Caco-2 (cell line): ENCODE measurements at regions not wholly inside any gene's neighbourhood (a gene's known extent, or its start where the extent isn't known, plus 50 kb on each side); places are given as distances from the start of the nearest gene placed in this dataset.

Experiments used
- BruUV-seq: library from RNA; stranded (reverse); fragments of 400-500 nt; replicated peaks from 2 replicates; lab custom pipeline; 2021; lab: Mats Ljungman, UMichigan
- CTCF ChIA-PET: fragments of 300-600 bp; sonication (Branson Sonifier 250); formaldehyde crosslinking; loops from one replicate; lab custom pipeline; 2022; ENCODE audit warnings: antibody characterized with exemption; lab: Charles Lee
- POLR2A ChIA-PET: fragments of 300-600 bp; sonication (Branson Sonifier 250); formaldehyde crosslinking; loops from one replicate; lab custom pipeline; 2022; ENCODE audit warnings: antibody characterized with exemption; lab: Charles Lee
- DNase-seq, 2 experiments: peaks; one replicate each; pipeline versions ENCODE4 v3.0.0 to v3.0.0-alpha.2; 2020 to 2022
- H3K27me3 ChIP-seq: replicated peaks from 2 replicates; pipeline ENCODE4 v1.6.0; 2011; ENCODE audit warnings: low read length; ENCODE audit not compliant: control insufficient read depth, insufficient read depth
- H3K36me3 ChIP-seq: 2 replicates; pipeline ENCODE4 v1.5.1; 2011; ENCODE audit warnings: low read length; ENCODE audit not compliant: control insufficient read depth, insufficient read depth
- H3K4me1 ChIP-seq: fragments of 250-450 bp; sonication (Bioruptor Pico); 2 replicates; pipeline ENCODE4 v1.5.1; 2020; ENCODE audit warnings: mild to moderate bottlenecking
- H3K4me3 ChIP-seq: 2 replicates; pipeline ENCODE4 v1.5.1; 2011; ENCODE audit warnings: low read depth, mild to moderate bottlenecking, control low read depth, low read length
- H3K9me3 ChIP-seq: fragments of 250-450 bp; sonication (Bioruptor Pico); 2 replicates; pipeline ENCODE4 v1.5.1; 2020; ENCODE audit warnings: mild to moderate bottlenecking, moderate library complexity
- H3K27ac Mint-ChIP-seq: one replicate; pipeline ENCODE4 v1.8.0; 2022; ENCODE audit warnings: mixed read lengths; ENCODE audit not compliant: unreplicated experiment
- H3K27me3 Mint-ChIP-seq: one replicate; pipeline ENCODE4 v1.8.0; 2022; ENCODE audit warnings: mixed read lengths; ENCODE audit not compliant: insufficient read depth, unreplicated experiment
- H3K36me3 Mint-ChIP-seq: one replicate; pipeline ENCODE4 v1.8.0; 2022; ENCODE audit warnings: mild to moderate bottlenecking, mixed read lengths; ENCODE audit not compliant: insufficient read depth, unreplicated experiment
- H3K4me1 Mint-ChIP-seq: one replicate; pipeline ENCODE4 v1.8.0; 2022; ENCODE audit warnings: low read depth, mixed read lengths; ENCODE audit not compliant: unreplicated experiment
- H3K4me3 Mint-ChIP-seq: one replicate; pipeline ENCODE4 v1.8.0; 2022; ENCODE audit warnings: mild to moderate bottlenecking, moderate library complexity, mixed read lengths; ENCODE audit not compliant: unreplicated experiment
- H3K9me3 Mint-ChIP-seq: one replicate; pipeline ENCODE4 v1.8.0; 2022; ENCODE audit warnings: mixed read lengths; ENCODE audit not compliant: unreplicated experiment
- CTCF ChIP-seq, 2 experiments: fragments of 200-600 bp in 1 of 2; IDR thresholded peaks; 1 replicate in 1 of 2; 2 replicates in 1 of 2; pipeline versions ENCODE4 v1.5.1 to v1.8.0; 2011 to 2022; ENCODE audit warnings: antibody characterized with exemption in 1 of 2, control low read depth in 1 of 2, inconsistent platforms in 1 of 2, low read depth in 1 of 2, low read length in 1 of 2, mild to moderate bottlenecking in 1 of 2, moderate library complexity in 1 of 2; ENCODE audit not compliant: insufficient read depth in 1 of 2, severe bottlenecking in 1 of 2, unreplicated experiment in 1 of 2
- intact Hi-C: fragments of 100-400 bp; cut with micrococcal nuclease; formaldehyde crosslinking; loops from one replicate; pipeline ENCODE4 v1.10.0; 2022; ENCODE audit not compliant: unreplicated experiment

GRCh38 chr15:77720173-77720572 lies 87.5 kb upstream of the LINGO1 start:
- Histone ChIP-seq H3K9me3 (no peaks in the 10 kb centered on the region), H3K27me3 (no peaks in the 10 kb centered on the region), H3K4me1 (no peaks in the 10 kb centered on the region), H3K36me3 (no peaks in the 10 kb centered on the region), H3K4me3 (no peak overlapping the region)
- no TSS peak for BruUV-seq
- Mint-ChIP-seq H3K9me3 (no peaks in the 10 kb centered on the region), H3K36me3 (no peaks in the 10 kb centered on the region), H3K27ac (no peak overlapping the region), H3K4me1 (no peaks in the 10 kb centered on the region), H3K27me3 (peaks cover 20% of the 10 kb centered on the region), H3K4me3 (no peak overlapping the region)
- intact Hi-C loops, result no loop called here
- no peak for DNase-seq
- no peak for TF ChIP-seq CTCF (IDR thresholded peaks at IDR 0.05; ENCODE audit: insufficient read depth in 1 of 2, low read depth in 1 of 2, low read length in 1 of 2, severe bottlenecking in 1 of 2, unreplicated experiment in 1 of 2)
- ChIA-PET POLR2A (interaction anchor here (0.6 kb wide), 1 partner anchor 310 kb away, joined by 3 read pairs; no protein-coding TSS in a partner anchor), CTCF (no interaction called here)

DNA sequence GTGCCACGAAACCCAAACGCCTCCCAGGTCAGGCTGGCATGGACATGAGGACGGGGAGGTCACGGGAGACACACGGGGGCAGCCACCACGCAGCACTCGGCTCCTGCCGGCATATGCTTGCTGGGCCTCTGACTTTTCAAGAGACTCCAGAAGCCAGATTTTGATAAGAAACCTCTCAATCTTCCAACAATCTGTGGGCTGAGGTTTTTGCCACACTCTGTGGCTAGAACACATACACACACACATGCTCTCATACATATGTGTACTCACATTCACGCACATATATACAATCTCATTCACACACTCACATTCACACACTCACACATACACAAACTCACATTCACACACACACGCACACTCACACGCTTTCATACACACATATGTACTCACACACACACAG lies 86.7 kb upstream of the LINGO1 start:
- Mint-ChIP-seq H3K36me3 (no peaks in the 10 kb centered on the region), H3K4me1 (no peaks in the 10 kb centered on the region), H3K27ac (no peak overlapping the region), H3K27me3 (peaks cover 22% of the 10 kb centered on the region), H3K4me3 (no peak overlapping the region), H3K9me3 (no peaks in the 10 kb centered on the region)
- H3K4me3 ChIP-seq, result no peak overlapping the region
- no peaks in the 10 kb centered on the region for H3K4me1 ChIP-seq
- no peaks in the 10 kb centered on the region for H3K27me3 ChIP-seq
- no TSS peak for BruUV-seq
- POLR2A ChIA-PET, result no interaction called here
- no peak for DNase-seq
- intact Hi-C loops, result no loop called here
- no peak for TF ChIP-seq CTCF (IDR thresholded peaks at IDR 0.05; ENCODE audit: insufficient read depth in 1 of 2, low read depth in 1 of 2, low read length in 1 of 2, severe bottlenecking in 1 of 2, unreplicated experiment in 1 of 2)
- H3K36me3 ChIP-seq, result no peaks in the 10 kb centered on the region
- H3K9me3 ChIP-seq, result no peaks in the 10 kb centered on the region
- CTCF ChIA-PET, result no interaction called here

- no peaks in the 10 kb centered on the region for H3K9me3 Mint-ChIP-seq
- H3K27ac Mint-ChIP-seq, result no peak overlapping the region
- CTCF ChIA-PET, result interaction anchor here (0.7 kb wide), 1 partner anchor 11 kb away, joined by 3 read pairs; no protein-coding TSS in a partner anchor
- no peak overlapping the region for H3K4me3 Mint-ChIP-seq
- no peaks in the 10 kb centered on the region for H3K4me1 ChIP-seq
- no peaks in the 10 kb centered on the region for H3K27me3 ChIP-seq
- intact Hi-C loops, result no loop called here
- no peaks in the 10 kb centered on the region for H3K9me3 ChIP-seq
- H3K4me3 ChIP-seq, result no peak overlapping the region
- H3K36me3 ChIP-seq, result no peaks in the 10 kb centered on the region
- POLR2A ChIA-PET, result no interaction called here
- no peaks in the 10 kb centered on the region for H3K36me3 Mint-ChIP-seq
- H3K27me3 Mint-ChIP-seq, result peaks cover 34% of the 10 kb centered on the region
- BruUV-seq, result no TSS peak
- DNase-seq, result no peak
- TF ChIP-seq CTCF (IDR thresholded peaks at IDR 0.05; ENCODE audit: insufficient read depth in 1 of 2, low read depth in 1 of 2, low read length in 1 of 2, severe bottlenecking in 1 of 2, unreplicated experiment in 1 of 2), result no peak
- no peaks in the 10 kb centered on the region for H3K4me1 Mint-ChIP-seq
These were observed 84.8 kb upstream of the LINGO1 start for GRCh38 chr15:77717333-77717990.
